Activated naive CD4-positive, alpha-beta T cell treated with anti-CD3 and anti-CD28 coated beads, Interleukin-2, amount 50 U/mL, for 16 hours (primary cell): ENCODE measurements at regions not wholly inside any gene's neighbourhood (a gene's known extent, or its start where the extent isn't known, plus 50 kb on each side); places are given as distances from the start of the nearest gene placed in this dataset.
A peak's percentile ranks its signal among the peaks of the same experiment; 100 is the strongest.

Source experiments
- DNase-seq: peaks from one replicate; pipeline ENCODE4 v3.0.0-alpha.2; 2020

DNA sequence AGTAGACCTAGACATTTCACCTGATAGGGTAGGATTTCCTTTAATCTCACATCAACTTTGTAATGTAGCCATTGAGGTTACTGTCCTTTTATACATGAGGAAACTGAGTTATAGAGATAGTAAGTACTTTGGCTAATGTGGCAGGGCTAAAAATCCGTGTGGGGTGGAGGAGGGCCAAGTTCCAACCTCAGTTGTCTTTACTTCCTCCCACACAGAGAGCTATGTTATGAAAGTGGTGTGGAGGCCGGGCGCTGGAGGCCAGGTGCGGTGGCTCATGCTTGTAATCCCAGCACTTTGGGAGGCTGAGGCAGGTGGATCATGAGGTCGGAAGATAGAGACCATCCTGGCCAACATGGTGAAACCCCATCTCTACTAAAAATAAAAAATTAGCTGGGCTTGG is 173.3 kb downstream of the PALM2AKAP2 start:
- no peak for DNase-seq

DNA sequence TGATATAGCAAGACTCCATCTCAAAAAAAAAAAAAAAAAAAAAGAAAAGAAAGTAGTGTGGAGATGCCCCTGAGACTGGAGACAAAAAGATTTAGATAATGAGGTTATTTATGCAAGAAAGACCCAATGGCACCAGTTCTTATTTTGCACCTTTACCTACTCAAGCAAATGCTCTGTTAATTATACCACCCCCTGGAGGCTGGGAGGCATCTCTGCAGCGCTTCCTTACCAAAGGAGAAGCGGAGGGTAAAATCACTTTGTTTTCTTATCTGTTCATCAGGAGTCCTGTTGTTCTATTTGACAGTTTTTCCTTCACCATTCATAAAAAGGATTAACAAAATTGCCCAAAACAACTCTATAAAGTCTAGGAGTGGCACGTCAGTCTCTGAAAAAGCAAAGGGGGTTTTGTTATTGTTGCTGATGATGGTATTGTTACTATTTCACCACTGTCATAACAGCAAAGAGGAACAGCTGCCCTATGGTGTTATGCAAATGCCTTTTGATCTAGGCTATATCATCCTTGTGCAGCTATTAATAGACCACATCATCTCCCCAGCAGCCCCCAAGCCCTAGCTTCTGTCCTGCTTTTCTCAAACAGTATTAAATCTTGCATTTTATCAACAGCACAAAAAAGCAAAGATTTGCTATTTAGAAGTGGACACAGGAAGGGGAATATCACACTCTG is 174.0 kb downstream of the PALM2AKAP2 start:
- no peak for DNase-seq

- DNase-seq: no peak
Measured at GRCh38 chr9:109956717-109957440, 176.9 kb downstream of the PALM2AKAP2 start.

DNA sequence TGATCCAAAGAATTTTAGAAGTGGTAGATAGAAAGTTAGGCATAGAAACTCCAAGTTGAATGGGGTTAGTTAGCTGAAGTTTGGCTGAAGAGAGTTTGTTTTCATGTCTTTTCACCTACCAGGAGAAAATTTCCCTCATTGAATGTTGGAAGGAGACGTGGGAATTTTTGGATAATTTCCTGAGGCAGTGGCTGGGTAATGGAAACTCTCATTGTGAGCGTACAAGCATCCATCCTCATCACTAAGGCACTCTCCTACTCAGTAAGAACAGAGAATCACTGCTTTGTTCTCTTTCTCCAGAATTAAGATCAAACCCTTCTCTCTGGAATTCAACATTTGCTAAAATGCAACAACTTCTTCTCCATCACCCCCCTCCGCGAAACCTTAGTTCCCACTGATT is 179.7 kb downstream of the PALM2AKAP2 start:
- DNase-seq: no peak

DNA sequence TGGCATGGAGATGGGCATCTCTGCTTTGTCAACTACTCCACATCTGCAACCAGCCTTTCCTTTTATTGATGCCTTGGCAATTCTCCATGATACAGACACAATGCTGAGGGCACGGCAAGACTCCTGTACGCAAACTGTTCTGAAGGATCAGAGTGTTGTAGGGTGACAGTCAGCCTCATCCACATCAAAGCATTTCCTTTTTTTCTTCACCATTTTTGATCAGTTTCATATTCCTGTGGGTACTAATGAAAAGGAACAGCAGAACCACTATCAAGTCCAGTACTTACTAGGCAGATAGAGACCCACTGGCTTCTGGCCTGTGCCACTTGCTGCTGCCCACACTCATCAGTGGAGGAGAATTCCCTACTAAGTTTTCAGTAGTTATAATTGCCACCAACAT is 181.6 kb downstream of the PALM2AKAP2 start:
- no peak for DNase-seq

DNA sequence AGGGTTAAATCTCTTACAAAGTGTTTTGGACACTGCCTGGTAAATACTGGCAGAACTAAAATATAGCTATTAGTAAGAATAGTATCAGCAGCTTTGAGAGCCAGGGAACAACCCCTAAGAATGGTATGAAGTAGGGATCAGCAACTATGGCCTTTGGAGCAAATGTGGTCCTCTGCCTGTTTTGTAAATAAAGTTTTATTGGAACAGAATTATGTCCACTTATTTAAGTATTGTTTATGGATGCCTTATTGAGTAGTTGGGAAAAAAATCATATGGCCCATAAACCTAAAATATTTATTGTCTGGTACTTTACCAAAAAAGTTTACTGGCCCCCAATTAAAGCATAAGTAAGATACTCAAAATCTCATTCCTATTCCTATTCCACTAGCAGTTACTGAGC is 182.2 kb downstream of the PALM2AKAP2 start:
- DNase-seq: no peak

DNA sequence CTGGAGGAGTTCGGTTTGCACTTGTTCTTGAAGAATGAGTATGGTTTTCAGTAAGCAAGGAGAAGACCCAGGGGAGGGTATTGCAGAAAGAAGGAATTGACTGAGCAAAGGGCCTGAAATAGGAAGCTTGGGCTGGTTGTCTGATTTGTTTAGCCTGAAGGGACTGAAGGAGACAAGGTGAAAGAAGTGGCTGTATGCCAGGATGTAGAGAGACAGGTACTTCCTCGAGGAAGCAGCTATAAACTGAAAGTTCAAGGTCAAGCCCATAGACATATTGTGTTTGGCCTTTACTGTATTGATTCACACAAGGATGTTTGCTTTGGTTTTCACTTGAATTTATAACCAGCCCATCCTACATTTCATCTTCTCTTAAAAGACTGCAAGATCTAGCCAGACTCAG is 183.1 kb downstream of the PALM2AKAP2 start:
- no peak for DNase-seq

- DNase-seq: no peak
Measured at GRCh38 chr9:109966643-109967368, 186.8 kb downstream of the PALM2AKAP2 start.

GRCh38 chr9:109967651-109968642 is 187.9 kb downstream of the PALM2AKAP2 start:
- no peak for DNase-seq

DNA sequence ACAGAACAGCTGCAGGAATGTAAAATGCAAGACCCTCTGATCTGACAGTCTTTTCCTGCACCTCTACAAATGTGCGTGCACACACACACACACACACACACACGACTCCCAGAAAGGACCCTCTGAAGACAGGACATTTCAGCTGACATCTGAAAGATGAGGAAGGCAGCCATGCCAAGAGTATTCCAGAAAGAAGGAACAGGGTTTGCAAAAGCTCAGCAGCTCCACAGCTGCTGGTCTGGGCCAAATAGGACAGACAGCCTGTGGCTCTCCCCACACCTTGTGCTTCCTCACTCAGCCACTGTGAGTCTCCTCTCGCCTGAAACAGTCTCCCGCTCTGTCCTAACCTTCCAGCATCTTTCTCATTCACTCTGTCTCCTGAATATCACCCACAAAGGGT is 189.0 kb downstream of the PALM2AKAP2 start:
- DNase-seq: no peak

- DNase-seq: no peak
Measured at GRCh38 chr9:109969573-109970237, 189.7 kb downstream of the PALM2AKAP2 start.

GRCh38 chr9:109971226-109971625 is 191.2 kb downstream of the PALM2AKAP2 start:
- no peak for DNase-seq

- no peak for DNase-seq
Measured at GRCh38 chr9:109972026-109972882, 192.3 kb downstream of the PALM2AKAP2 start.

DNA sequence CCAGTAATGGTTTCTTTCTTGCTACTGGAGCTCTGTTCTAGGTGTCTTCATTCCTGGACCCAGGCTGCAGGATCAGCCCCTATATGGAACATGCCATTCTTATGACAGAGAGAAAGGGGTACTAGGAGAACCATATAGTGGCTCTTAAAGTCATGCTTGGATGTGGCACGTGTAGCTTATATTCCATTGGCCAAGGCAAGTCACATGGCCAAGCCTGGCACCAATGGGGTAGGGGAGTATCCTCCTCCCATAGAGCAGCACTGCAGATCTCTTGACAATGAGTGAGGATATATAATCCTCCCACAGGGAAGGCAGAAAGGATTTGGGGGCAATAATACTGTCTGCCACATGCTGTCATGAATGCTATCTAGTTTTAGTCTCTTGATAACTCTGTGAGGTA is 193.3 kb downstream of the PALM2AKAP2 start:
- no peak for DNase-seq

- DNase-seq: peak; percentile 57
Measured at GRCh38 chr9:109974143-109974917, 194.3 kb downstream of the PALM2AKAP2 start.

- DNase-seq: no peak
Measured at GRCh38 chr9:109974918-109975276, 194.9 kb downstream of the PALM2AKAP2 start.

DNA sequence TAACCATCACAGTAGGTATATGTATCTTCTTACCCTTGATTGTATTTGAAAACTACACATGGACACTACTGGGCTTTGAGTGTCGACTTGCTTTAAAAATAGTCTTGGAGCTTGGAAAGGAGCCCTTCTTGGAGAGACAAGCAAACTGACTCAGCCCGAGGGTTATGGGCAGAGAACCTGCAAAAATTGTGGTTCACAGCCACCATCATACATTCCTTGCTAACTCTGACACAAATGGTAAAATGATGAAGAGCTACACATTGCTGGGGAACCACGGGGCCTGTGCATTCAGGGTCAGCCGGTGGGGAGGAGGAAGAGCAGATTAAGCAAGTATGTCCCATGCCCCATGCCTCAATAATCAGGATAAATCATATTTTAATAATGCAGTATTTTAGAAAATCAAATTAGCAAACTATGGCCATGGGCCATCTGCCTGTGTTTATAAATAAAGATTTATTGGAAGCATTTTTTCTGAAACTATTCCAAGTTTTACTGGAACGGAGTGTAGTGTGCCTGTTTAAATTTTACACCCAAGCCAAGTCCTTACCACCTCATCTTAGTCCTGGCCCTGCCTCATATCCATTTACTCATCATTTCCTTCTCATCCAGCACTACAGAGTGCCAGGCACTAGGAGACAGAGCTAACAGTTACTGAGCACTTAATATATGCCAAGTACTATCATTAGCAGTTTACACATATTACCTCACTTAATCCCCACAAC is 195.7 kb downstream of the PALM2AKAP2 start:
- DNase-seq: no peak

DNA sequence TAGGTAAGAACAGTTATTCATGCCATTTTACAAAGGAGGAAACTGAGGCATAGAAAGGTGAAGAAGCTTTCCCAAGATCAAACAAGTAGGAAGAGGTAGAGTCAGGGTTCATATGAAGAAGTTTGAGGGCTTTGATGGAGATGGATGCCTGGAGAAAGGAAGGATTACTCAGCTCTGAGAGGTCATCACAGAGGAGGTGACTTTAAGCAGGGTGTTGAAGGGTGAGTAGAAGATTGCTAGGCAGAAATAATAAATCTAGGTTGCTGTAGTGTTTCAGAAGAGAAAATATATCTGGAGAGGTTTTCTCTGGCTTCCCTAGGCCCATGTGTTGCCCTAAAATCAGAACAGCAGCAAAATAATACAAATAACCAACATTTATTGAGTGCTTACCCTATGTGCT is 196.3 kb downstream of the PALM2AKAP2 start:
- DNase-seq: no peak

DNA sequence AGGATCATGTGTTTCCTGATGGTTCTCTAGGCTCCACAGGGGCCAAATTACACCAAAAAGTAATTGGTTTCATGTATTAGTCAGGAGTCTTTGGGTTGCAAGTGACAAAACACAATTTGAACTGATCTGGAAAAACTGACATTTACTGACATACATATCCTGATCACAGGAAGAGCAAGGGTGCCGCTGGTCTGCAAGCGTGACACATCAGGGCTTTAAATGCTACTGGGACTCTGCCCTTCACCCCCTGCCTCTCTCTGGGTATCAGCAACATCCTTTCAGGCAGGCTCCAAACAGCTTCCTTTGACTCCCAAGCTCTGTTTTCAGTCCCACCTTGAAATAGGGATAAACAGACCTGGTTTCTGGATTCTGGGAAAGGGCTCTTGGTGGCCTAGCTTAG is 197.5 kb downstream of the PALM2AKAP2 start:
- no peak for DNase-seq

DNA sequence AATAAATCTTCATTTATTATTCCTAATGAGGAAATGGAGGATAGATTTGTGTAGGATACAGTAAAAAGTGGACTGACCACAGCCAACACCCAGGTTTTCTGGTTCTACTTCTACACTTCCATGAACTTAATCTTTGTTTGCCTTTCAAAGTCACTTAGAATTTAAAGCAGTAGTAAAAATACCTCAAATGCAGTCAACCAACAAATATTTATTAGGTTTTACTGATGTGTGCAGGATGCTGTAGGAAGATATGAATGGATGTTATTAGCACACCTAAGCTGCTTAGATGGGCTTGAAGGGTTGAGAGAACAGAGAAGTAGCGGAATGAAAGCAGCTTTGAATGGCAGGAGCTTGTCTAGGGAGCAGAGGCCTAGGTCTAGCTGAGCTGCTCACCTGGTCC is 201.1 kb downstream of the PALM2AKAP2 start:
- DNase-seq: no peak
